ENCODE measurements at regions not wholly inside any gene's neighbourhood (a gene's known extent, or its start where the extent isn't known, plus 50 kb on each side); places are given as distances from the start of the nearest gene placed in this dataset.

GRCh38 chr2:51108794-51109193 is 76.9 kb upstream of the NRXN1 start:
- TF ChIP-seq CTCF (IDR thresholded peaks at IDR 0.05; ENCODE audit: low read length) = no peak
- no peak for TF ChIP-seq EZH2 (optimal IDR thresholded peaks at IDR 0.05; ENCODE audit: low read depth, low read length)
- TF ChIP-seq EZH2phosphoT487 (IDR thresholded peaks at IDR 0.05; ENCODE audit: low read length) = no peak
